Loucy (cell line): ENCODE measurements at regions not wholly inside any gene's neighbourhood (a gene's known extent, or its start where the extent isn't known, plus 50 kb on each side); places are given as distances from the start of the nearest gene placed in this dataset.

Source experiments
- EZH2phosphoT487 ChIP-seq: fragments of 200-600 bp; IDR thresholded peaks from 2 replicates; pipeline ENCODE4 v1.6.1; 2018; ENCODE audit warnings: antibody characterized with exemption, mild to moderate bottlenecking, moderate library complexity, borderline replicate concordance
- TF ChIP-seq, protein P1 (sequence below): fragments of 200-600 bp; sonication (generic); conservative IDR thresholded peaks from 2 replicates; pipeline ENCODE4 v1.5.1; 2014; ENCODE audit warnings: mild to moderate bottlenecking, antibody characterized with exemption, low read length

DNA sequence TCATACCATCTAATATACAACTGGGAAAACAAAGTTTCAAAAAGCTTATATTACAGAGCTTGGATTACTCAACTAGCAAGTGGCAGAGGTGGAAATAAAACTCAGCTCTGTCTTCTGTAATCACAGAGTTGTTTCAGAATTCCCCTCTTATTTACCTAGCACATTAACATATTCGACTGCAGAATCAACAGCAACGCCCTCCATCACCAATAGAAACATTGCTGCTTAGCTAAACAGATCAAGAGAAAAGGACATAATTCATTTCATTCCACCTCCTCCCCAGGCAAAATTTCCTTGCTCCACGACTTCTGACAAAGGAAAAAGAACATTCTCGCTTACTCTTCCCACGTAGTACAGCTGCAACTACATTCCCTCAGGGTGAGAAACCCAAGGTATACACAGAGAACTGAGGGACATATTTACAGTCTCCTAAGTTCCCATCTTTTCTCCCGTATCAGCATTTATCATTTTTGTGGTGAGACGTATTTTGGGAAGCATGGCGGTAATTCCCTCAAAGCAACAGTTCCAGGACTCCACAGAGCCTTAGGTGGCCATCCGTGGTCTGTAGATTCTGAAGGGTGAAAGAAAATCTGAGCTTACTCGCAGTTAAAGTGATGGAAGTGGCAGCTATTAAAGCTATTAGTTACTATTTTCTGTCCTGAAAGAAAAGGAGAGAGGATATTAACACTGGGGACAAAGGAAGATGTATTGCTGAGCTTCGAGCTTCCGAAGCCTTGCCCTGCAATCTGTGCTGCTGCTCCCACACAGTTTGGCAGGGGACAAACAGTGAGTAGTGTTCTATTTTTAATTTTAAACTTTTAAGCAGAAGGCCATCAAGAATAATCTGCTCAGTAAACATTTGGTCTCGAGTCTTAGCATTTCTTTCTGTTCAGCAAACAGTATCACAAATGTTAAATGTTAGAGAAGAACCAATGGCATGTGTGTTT is 1296.2 kb downstream of the CDH8 start:
- TF ChIP-seq EZH2phosphoT487: no peak
- TF ChIP-seq, protein P1, sequence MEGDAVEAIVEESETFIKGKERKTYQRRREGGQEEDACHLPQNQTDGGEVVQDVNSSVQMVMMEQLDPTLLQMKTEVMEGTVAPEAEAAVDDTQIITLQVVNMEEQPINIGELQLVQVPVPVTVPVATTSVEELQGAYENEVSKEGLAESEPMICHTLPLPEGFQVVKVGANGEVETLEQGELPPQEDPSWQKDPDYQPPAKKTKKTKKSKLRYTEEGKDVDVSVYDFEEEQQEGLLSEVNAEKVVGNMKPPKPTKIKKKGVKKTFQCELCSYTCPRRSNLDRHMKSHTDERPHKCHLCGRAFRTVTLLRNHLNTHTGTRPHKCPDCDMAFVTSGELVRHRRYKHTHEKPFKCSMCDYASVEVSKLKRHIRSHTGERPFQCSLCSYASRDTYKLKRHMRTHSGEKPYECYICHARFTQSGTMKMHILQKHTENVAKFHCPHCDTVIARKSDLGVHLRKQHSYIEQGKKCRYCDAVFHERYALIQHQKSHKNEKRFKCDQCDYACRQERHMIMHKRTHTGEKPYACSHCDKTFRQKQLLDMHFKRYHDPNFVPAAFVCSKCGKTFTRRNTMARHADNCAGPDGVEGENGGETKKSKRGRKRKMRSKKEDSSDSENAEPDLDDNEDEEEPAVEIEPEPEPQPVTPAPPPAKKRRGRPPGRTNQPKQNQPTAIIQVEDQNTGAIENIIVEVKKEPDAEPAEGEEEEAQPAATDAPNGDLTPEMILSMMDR: no peak
